SK-N-SH treated with all-trans-retinoic acid at 6 μM for 48 hours (cell line): ENCODE measurements at regions not wholly inside any gene's neighbourhood (a gene's known extent, or its start where the extent isn't known, plus 50 kb on each side); places are given as distances from the start of the nearest gene placed in this dataset.

Experiments
- CSRNP3 ChIP-seq: fragments of 250-450 bp; sonication (Bioruptor Pico); IDR thresholded peaks from 2 replicates; pipeline ENCODE4 v1.5.1; 2021; ENCODE audit warnings: mild to moderate bottlenecking, moderate library complexity
- ISL1 ChIP-seq: fragments of 250-450 bp; sonication (Bioruptor Pico); IDR thresholded peaks from 2 replicates; pipeline ENCODE4 v2.1.2; 2022; ENCODE audit warnings: mild to moderate bottlenecking, moderate library complexity
- SNAI2 ChIP-seq: fragments of 250-450 bp; sonication (Bioruptor Pico); IDR thresholded peaks from 2 replicates; pipeline ENCODE4 v1.5.0; 2020; ENCODE audit warnings: mild to moderate bottlenecking, moderate library complexity
- TOX ChIP-seq: fragments of 250-450 bp; sonication (Bioruptor Pico); IDR thresholded peaks from 2 replicates; pipeline ENCODE4 v1.8.0; 2021; ENCODE audit warnings: mild to moderate bottlenecking, moderate library complexity, borderline replicate concordance

GRCh38 chr5:118761814-118762213 lies 226.5 kb downstream of the DTWD2 start:
- TF ChIP-seq ISL1 (no peak), TOX (CRISPR knock-in tag) (no peak), SNAI2 (CRISPR knock-in tag) (no peak), CSRNP3 (CRISPR knock-in tag) (no peak)
